WTC11 (cell line): ENCODE measurements at regions not wholly inside any gene's neighbourhood (a gene's known extent, or its start where the extent isn't known, plus 50 kb on each side); places are given as distances from the start of the nearest gene placed in this dataset.

Source experiments
- ATF2 ChIP-seq: sonication (generic); formaldehyde crosslinking; IDR thresholded peaks from 2 replicates; pipeline ENCODE4 v1.8.1; 2022; ENCODE audit warnings: low read depth, missing genetic modification reagents, borderline replicate concordance
- CBFB ChIP-seq: sonication (generic); formaldehyde crosslinking; IDR thresholded peaks from 2 replicates; pipeline ENCODE4 v1.8.1; 2022; ENCODE audit warnings: mild to moderate bottlenecking, low read depth, missing genetic modification reagents
- CREB1 ChIP-seq: sonication (generic); formaldehyde crosslinking; IDR thresholded peaks from 2 replicates; pipeline ENCODE4 v1.8.0; 2023; ENCODE audit warnings: mild to moderate bottlenecking, missing genetic modification reagents
- TCF7 ChIP-seq: sonication (generic); formaldehyde crosslinking; IDR thresholded peaks from 2 replicates; pipeline ENCODE4 v1.8.0; 2022; ENCODE audit warnings: mild to moderate bottlenecking, low read depth, missing genetic modification reagents, moderate library complexity
- TEAD4 ChIP-seq: sonication (generic); formaldehyde crosslinking; IDR thresholded peaks from 2 replicates; pipeline ENCODE4 v1.8.0; 2022; ENCODE audit warnings: mild to moderate bottlenecking, missing genetic modification reagents
- USF1 ChIP-seq: sonication (generic); formaldehyde crosslinking; IDR thresholded peaks from 2 replicates; pipeline ENCODE4 v1.8.0; 2022; ENCODE audit warnings: mild to moderate bottlenecking, missing genetic modification reagents
- ZBTB43 ChIP-seq: sonication (generic); formaldehyde crosslinking; IDR thresholded peaks from 2 replicates; pipeline ENCODE4 v1.8.1; 2023; ENCODE audit warnings: mild to moderate bottlenecking, missing genetic modification reagents
- ZSCAN18 ChIP-seq: fragments of 250-450 bp; sonication (Bioruptor Pico); IDR thresholded peaks from 2 replicates; pipeline ENCODE4 v2.1.2; 2022; ENCODE audit warnings: mild to moderate bottlenecking, moderate library complexity

- TF ChIP-seq USF1 (CRISPR knock-in tag) (no peak), ZBTB43 (CRISPR knock-in tag) (no peak), TCF7 (CRISPR knock-in tag) (no peak), ATF2 (no peak), ZSCAN18 (CRISPR knock-in tag) (no peak), TEAD4 (CRISPR knock-in tag) (no peak), CBFB (CRISPR knock-in tag) (no peak), CREB1 (CRISPR knock-in tag) (no peak)
Observed at GRCh38 chr1:81128079-81128478, 672.7 kb upstream of the ADGRL2 start.
